ENCODE measurements at regions not wholly inside any gene's neighbourhood (a gene's known extent, or its start where the extent isn't known, plus 50 kb on each side); places are given as distances from the start of the nearest gene placed in this dataset.
"Not testable (repeated sequence)": the region's sequence is repeated elsewhere in the genome, so short reads cannot be mapped to it uniquely, and the experiment has no call there.

DNA sequence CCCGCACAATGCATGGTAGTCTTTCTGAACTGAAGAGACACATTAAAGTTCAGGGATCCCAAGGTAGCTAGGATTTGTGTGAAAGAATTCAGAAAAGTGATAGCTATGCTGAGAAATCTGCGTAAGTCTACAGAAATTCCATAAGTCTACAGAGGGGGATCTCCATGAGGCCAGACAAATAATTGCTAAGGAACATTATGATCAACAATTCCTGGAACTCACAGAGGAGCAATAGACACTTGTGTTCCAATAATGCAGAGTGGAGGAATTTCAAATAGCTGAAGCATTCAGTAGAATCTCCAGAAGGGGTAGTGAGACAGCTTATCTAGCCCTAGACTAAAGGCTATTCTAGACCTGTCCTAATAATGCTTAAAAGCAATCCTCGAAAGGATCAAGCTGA lies 315.7 kb upstream of the ECI2 start:
- no peak for DNase-seq

DNA sequence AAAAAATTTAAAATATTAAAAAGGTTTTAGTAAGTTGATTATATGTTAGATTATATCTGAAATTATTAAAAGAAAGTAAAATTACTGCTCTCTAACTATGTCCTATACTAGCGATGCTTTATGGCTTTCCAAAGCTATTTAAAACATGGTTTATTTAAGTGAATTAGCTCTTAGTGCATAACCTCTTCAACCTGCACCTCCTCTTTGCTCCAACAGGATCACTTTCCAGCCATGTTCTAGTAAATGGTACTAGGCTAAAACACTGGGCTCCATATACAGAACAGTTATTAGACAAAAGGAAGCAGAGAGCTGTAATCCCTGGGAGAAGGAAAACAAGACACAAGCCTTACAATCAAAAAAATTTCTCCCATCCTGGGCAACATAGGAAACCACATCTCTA lies 314.9 kb upstream of the ECI2 start:
- DNase-seq: no peak

DNA sequence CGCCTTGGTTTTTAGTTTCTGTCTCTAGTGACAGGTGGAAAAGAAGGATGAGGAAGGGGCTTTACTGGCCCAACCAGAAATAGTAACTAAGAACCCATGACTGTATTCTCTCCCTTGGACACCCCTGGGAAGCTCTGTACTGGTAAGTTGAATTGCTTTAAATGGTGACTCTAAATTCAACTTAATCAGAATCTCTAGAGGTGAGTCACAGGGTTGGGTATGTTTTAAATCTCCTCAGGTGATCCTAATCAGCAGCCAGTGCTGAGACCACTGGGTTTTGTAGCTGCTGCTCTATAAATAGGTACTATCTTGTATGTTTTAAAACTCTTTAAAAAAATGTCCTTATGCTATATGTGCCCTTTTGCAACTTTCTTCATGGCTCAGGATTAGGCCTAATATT lies 314.0 kb upstream of the ECI2 start:
- no peak for DNase-seq

DNA sequence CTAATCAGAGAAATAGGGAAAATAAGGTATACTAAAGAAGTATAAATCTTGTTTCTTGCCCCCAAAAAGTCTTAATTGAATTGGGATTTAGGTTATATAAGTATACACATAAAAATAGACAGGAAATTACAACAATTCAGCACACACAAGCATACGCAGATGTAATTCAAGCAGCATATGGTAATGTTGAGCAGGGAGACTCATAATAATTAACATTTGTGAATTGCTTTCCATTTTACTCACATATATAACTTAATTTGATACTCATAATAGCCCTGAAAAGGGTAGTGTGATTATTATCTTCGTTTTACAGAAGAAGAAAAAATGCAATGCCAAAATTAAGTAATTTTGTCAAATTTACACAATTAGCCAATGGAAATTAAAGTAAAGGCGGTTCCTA lies 313.5 kb upstream of the ECI2 start:
- DNase-seq: no peak

DNA sequence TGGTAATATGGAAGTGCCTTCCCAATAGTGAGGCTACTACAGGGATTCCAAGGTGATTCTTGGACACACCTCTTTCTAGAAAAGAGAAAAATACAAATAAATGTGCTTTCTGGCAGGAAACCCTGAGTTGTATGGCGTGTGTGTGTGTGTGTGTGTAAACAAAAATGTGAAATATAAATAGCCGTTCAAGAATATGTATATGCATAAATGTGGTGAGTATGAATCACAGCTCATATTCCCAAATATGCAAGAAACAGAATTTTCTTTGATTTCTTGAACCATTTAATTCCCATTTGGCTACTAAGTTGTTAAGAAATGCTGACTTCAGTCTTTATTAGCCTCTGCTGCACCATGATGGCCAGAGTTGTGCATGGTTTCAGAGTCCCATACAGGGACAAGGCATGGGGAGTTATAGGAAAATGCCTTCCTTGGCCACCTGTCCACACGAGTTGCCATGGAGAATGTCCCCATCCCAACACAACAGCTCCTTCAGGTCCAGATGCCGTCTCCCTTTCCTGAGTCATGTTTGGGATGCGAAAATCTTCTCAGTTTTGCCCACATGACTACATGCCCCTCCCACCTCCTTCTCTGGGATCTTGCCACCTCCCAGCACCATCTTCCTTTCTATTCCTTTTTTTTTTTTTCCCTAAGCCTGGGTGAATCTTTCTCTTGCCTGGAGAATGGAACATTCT lies 312.4 kb upstream of the ECI2 start:
- no peak for DNase-seq

DNA sequence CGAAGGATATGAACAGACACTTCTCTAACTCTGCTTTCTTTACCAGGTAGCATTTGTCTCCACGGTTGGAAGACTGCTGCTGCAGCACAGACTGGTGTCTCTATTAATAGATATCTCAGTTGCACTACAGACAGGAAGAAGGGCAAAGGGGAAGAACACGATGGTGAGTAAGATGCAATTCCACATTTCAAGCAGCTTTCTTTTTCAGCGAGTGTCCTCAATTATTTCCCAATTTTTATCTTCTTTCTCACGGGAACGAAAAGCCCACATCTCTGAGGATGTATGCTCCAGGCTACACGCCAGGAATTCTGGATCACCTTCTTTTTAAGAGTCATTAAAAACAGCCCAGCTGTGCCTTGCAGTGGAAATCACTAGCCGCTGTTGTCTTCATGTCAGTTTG lies 311.6 kb upstream of the ECI2 start:
- peak; percentile 46 to 78 (median 60) for DNase-seq

DNA sequence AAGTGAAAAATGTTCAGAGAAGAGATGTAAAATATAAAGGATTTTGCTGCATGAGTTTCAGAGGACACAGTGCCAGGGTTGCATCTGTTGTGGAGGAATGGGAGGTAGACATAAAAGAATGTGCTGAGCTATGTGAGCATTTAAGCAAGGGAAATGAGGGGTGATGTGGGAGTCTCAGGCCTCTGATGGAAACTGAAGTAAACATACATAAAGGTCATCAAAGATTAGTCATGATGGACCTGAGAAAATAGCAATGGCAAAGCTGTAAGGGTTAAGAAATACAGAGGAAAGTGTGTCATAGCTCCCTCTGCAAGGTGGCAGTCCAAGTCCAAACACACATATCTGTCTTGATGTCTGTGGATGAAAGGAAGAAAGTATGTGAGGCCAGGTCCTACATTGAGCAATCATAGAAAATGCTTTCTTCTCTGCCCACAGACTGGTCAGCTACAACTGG lies 306.6 kb upstream of the ECI2 start:
- peak; percentile 24 to 75 (median 54) for DNase-seq

DNA sequence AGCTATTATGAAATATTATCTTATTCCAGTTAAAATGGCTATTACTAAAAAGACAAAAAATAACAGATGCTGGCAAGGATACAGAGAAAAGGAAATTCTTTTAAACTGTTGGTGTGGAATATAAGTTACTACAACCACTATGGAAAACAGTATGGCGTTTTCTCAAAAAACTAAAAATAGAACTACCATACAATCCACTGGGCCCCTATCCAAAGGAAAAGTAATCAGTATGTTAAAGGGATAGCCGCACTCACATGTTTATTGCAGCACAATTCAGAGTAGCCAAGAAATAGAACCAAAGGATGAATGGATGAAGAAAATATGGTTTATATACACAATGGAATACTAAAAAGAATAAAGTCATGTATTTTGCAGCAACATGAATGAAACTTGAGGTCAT lies 303.8 kb upstream of the ECI2 start:
- no peak for DNase-seq

DNA sequence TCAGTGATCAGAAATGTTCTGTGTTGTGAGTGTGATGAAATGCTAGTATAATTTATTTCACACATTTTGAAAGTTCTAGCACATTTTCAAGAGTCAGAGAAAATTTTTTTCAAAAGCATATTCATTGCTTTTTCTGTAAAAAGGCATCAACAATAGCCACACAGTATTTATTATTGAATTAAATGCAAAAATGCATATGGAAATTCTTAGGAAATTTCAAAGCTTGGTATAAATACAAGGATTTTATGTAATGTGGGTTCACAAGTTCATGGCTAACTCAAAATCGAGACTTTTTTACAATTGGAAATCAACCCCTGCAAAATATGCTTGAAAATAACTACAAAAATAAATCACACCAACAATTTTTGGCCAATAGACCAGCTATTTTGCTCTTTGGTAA lies 302.0 kb upstream of the ECI2 start:
- no peak for DNase-seq

DNA sequence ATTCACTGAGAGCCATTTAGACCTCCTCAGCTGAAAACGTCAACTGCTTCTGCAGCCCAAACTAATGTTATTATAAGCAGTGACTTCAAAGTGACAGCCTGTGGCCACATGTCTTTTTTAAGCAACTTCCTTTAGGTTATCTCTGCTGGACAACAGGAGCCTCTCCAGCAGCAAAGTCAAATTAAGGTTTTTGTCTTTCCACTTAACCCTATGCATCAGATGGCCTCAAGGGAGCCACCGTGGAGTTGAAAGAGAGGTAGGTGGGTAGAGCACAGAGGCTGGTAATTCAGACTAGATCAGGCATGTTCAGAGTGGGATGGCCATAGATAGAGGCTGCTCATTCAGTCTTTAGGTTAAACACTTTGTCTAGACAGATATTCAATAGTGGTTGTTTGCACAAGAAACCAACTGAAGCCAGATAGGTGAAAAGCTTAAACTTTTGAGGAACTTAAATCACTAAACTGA lies 300.6 kb upstream of the ECI2 start:
- peak in 1 of 4 experiments; percentile 7 for DNase-seq

DNA sequence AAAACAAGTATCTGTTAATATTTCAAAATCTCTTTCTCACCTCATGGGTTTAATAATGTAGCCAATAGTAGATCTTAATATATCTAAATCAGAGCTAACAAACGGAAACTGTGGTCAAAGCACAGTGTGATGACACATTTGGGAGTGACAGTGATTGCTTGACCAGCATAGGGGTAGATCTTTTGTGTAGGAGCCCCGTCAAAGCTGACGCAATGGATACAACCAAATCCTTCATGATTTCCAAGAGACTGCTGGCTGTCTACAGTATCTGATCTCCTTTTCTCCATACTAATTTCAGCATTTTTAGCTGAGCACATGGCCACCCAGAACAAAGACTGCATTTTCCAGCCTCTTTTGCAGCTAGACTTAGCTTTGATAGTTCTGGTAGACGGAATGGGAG lies 299.3 kb upstream of the ECI2 start:
- peak in 3 of 4 experiments; percentile 9 to 31 (median 31) for DNase-seq

DNA sequence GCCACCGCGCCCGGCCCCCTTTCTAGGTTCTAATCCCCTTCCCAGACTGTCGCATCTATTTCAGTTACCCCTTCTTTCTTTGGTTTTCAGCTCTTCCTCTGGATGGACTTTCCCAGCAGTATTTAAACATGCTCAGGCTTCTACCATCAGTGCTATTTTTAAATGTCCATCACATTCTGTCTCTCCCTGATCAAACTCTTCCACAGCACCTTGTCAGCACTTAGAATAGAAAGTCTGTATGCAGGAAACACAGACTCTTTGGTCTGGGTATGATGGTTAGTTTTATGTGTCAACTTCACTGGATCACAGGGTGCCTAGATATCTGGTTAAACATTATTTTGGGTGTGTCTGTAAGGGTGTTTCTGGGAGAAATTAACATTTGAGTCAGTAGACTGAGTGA lies 297.8 kb upstream of the ECI2 start:
- DNase-seq: no peak

DNA sequence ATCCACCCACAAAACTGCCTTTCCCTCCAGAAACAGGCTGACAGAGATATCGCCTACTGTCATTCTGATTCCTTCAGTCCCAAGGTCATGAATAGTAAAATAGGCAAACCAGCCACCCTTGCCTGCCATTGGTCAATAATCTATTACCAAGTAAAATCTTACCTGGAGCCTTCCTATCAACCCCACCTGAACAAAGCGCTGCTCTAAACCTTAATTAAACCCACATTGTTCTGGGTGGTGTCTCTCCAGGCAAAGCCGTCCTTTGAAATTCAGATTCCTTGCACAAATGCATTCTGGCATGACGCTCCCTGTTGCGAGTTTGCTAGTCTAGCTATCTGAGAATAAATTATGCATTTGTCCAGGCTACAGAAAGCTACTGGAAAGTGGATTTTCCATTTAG lies 291.6 kb upstream of the ECI2 start:
- no peak for DNase-seq

DNA sequence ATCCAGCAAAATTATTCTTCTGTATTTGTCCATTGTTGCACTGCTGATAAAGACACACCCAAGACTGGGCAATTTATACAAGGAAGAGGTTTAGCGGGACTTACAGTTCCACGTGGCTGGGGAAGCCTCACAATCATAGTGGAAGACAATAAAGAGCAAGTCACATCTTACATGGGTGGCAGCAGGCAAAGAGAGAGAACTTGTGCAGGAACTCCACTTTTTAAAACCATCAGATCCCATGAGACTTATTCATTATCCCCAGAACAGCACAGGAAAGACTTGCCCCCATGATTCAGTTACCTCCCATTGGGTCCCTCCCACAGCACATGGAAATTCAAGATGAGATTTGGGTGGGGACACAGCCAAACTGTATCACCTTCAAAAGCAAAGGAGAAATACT lies 286.5 kb upstream of the ECI2 start:
- DNase-seq: no peak

DNA sequence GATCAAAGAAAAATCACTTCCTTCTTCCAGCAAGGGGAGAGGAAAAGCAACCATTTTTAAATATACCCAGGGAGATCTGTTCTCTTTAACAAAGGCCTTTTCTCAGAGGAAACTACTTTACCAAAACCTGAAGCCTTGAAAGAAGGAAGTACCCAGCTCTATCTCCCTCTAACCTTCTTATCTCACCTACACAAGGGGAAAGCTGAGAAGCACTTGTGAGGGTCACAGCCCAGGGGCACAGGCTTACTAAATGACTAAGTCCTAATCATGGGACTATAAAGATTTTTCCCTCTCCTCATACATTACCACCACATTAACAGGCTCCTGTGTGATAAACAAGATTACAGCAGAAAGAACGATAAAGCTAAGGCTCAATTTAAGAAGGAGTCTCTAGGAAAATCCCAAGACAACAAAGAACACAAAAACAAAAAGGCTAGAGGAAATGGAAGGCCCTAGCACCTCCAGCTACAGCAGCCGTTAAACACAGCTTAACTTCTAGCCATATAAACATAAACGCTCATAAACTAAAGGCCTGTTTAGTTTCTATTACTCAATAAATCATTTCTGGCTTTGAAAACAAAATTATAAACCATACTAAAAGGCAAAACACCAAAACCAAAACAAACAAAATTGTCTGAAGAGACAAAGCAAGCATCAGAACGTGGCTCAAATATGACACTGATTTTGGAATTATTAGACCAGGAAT lies 284.9 kb upstream of the ECI2 start:
- no peak for DNase-seq

DNA sequence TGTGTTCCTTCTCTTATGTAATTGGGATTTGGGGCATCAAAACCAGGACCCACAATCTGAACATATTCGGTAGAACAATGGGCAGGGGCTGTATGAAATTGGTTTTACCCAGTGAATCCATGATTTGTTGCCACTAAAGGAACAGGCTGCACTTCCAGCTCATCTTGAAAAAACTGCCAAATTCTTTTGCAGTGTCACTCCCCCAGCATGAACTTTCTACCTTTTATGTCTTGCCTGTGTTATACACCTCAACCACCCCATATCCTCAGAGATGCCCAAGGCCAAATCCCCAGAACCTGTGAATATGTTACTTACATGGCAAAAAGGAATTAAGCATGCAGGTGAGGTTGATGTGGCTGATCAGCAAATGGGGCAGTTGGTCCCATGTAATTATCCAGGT lies 280.2 kb upstream of the ECI2 start:
- no peak for DNase-seq

DNA sequence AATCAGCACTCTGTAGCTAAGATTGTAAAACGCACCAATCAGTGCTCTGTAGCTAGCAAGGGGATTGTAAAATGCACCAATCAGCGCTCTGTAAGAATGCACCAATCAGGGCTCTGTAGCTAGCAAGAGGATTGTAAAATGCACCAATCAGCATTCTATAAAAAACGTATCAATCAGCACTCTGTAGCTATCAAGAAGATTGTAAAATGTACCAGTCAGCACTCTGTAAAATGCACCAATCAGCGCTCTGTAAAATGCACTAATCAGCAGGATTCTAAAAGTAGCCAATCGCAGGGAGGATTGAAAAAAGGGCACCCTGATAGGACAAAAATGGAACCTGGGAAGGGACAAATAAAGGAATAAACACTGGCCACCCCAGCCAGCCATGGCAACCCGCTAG lies 278.7 kb upstream of the ECI2 start:
- DNase-seq: not testable (repeated sequence)

DNA sequence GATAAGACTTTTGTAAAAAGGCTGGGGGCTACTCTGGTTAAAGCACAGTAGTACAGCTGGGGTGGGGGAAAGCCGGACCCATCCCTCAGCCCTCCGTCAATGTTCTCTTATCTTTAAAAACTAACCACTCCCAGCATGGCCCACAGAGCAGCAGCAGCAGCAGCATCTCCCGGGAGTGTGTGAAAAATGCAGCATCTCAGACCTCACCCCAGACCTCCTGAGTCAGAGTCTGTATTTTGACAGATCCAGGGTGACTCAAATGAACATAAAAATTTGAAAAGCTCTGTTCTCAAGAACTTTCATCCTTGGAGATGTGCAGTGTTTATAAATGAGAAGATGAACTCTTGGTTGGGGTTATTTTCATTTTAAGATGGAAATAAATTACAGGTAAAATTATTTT lies 277.7 kb upstream of the ECI2 start:
- DNase-seq: no peak

DNA sequence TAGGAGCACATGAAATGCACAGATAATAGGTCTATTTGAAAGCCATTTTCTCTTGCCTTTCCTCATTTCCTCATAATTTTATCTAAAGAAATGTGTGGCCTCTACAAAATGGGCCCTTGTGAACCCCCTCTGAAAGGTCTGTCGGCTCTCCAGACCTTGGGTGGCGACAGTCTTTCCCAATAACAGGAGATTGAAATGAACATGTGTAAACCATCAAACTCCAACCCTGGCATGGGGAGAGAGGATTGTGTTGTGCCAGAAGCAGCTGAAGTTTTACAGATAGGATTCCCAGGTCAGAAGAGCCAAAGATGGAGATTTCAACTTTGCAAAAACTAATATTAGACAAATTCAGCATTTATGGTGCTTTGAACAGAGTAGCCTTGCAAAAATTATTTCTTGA lies 277.1 kb upstream of the ECI2 start:
- no peak for DNase-seq

DNA sequence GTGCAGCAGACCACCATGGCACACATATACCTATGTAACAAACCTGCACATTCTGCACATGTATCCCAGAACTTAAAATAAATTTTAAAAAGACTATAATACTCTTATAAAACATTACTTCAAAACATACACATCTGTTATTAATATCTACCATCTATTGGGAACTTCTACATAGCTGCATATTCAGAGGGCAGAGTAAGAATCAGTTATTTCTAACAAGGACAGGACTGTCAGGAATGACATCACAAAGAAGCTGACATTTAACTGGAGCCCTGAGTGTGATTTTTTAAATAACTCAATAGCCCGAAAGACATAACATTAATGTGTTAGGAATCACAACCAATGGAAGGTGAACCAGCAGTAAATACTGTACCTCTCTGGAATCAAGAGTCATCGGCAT lies 276.7 kb upstream of the ECI2 start:
- DNase-seq: no peak

DNA sequence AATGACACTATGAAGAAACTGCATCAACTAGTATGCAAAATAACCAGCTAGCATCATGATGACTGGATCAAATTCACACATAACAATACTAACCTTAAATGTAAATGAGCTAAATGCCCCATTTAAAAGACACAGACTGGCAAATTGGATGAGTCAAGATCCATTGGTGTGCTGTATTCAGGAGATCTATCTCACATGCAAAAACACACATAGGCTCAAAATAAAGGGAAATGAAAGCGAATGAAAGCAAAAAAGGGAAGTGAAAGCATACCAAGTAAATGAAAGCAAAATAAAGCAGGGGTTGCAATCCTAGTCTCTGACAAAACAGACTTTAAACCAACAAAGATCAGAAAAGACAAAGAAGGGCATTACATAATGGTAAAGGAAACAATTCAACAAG lies 272.3 kb upstream of the ECI2 start:
- peak; percentile 51 to 92 (median 73) for DNase-seq

DNA sequence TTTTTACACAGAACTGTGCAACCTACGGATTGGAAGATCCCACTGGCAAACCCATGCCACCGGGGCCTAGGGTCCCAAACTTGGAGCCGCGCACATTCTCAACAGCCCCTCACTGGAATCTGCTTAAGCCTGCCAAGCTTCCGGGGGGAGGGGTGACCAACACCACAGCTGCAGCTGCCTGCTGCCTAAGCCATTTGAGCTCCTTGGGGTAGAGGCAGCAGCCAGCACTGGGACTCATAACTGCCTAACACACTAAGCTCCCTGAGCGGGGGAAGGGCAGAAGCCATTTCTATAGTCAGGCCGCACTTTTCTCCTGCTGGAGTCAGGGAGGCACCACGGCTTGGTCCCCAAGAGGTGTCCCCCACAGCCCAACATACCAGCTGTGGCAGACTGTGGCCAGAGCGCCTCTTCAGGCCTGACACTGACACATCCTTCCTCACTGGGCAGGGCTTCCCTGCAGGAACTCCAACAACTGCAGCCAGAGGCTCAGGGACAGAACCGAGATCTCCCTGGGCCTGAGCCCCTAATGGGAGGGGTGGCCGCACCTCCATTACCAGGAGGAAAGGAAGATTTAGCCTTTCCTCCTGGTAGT lies 270.3 kb upstream of the ECI2 start:
- DNase-seq: no peak

DNA sequence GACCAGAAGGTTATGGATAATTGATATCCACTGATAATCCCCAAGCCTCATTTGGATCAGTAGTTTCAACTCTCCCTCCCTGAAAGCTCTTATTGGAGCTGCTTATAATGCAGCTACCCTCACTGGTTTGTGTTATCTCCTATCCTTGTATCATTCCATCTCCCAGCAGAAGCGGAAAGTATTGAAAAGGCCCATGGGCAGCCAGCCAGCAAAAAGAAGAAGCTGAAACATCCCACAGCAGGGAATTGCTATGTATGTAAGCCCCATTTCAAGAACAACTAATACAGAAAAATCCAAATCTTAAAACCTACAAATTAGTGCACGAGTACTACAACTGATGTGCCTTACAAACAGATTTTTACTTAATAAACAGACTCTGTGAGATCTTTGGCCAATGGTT lies 269.0 kb upstream of the ECI2 start:
- peak in 3 of 4 experiments; percentile 9 to 38 (median 28) for DNase-seq

DNA sequence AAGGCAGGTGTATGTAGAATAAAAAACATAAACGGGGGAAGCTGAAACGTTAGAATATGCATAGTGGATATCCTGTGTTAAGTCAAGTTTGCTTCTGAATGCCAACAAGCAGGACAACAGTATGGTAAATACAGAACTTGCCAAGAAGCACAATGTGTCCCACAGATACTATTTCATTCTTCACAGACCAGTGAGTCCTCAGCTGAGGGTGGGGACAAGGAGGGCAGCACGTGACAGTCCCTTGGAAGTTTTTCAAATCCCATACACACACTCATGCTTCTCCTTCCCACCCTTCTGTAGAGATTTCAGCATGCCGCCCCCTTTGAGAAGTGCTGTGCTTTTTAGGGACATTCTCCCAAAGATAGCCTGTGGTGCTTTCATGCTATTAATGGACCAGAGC lies 268.5 kb upstream of the ECI2 start:
- no peak for DNase-seq
